ENCODE measurements at regions not wholly inside any gene's neighbourhood (a gene's known extent, or its start where the extent isn't known, plus 50 kb on each side); places are given as distances from the start of the nearest gene placed in this dataset.
A peak's percentile ranks its signal among the peaks of the same experiment; 100 is the strongest.

DNA sequence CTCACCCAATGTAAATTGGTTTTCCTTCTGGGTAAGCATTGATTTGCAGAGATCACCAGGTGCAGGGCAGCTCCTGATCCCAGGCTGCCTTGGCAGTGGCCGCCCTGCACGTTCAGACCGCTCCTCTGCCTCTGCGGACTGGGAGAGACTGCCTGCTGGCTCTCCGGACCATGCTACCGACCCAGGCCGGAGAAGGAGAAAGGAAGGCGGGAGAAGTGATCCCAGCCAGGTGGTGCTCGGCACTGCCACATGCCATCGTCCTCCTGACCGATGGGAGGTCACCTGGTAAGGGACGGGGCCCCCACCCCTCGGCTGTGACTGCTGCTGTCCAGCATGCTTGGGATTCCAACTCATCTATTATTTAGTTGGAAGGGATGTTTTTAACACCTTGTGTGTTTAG lies 108.1 kb upstream of the POU3F3 start:
- H3K4me1 ChIP-seq = no peaks in the 10 kb centered on the region
- H3K9ac ChIP-seq = no peak overlapping the region
- H3K27me3 ChIP-seq = no peaks in the 10 kb centered on the region
- no peak overlapping the region for H3K27ac ChIP-seq
- H3K36me3 ChIP-seq = no peaks in the 10 kb centered on the region
- no peak overlapping the region for H3K4me2 ChIP-seq
- H3K4me3 ChIP-seq = no peak overlapping the region
- H3K9me3 ChIP-seq (replicated peaks in 1 of 11) = no peaks in the 10 kb centered on the region
- H4K20me1 ChIP-seq = no peaks in the 10 kb centered on the region
- TF ChIP-seq Cebpa-rat (IDR thresholded peaks at IDR 0.05) = no peak

DNA sequence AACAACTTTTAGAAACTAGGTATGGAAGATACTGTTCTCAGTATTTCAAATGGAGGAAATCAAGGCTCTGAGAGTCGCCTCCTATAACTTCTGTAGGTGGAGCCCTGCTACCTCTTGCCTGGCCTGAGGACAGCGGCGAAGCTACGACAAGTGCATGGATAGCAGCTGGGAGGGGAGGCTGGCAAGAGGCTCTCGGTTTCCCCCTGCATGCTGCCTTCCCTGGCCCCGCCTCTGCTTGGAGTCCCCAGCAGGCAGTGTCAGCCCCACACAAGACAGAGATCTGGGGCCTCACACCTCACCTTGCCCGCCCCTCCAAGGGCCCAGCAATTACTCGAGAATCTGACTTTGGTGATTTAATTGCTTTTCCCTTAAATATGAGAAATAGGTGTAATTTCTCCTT lies 107.6 kb upstream of the POU3F3 start:
- H3K27me3 ChIP-seq = no peaks in the 10 kb centered on the region
- no peak overlapping the region for H3K4me2 ChIP-seq
- TF ChIP-seq Cebpa-rat (IDR thresholded peaks at IDR 0.05) = no peak
- no peaks in the 10 kb centered on the region for H4K20me1 ChIP-seq
- no peak overlapping the region for H3K9ac ChIP-seq
- no peak overlapping the region for H3K4me3 ChIP-seq
- H3K9me3 ChIP-seq (replicated peaks in 1 of 11) = no peaks in the 10 kb centered on the region
- H3K4me1 ChIP-seq = no peaks in the 10 kb centered on the region
- no peaks in the 10 kb centered on the region for H3K36me3 ChIP-seq
- H3K27ac ChIP-seq = no peak overlapping the region

DNA sequence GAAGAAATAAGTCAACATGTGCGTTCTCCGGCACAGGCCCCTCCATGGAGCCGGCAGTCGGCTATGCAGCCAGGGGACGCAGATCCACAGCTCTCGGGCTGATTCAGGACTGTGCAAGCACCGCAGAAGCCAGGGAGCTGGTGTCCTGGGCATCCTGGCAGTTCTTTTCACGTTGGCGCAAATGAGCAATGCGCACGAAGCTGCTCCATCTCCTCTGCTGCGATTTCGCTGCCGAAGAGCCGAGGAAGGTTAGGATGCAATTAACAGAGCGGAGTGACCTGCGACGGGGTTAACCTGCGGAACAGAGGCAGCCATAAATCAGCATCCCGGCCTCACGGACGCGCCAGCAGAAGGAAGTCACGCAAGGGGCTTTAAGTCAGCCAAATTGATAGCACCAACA lies 107.1 kb upstream of the POU3F3 start:
- H3K9ac ChIP-seq = no peak overlapping the region
- H3K9me3 ChIP-seq (replicated peaks in 1 of 11) = no peaks in the 10 kb centered on the region
- no peak overlapping the region for H3K4me2 ChIP-seq
- H3K27me3 ChIP-seq = no peaks in the 10 kb centered on the region
- H3K4me1 ChIP-seq = no peaks in the 10 kb centered on the region
- TF ChIP-seq Cebpa-rat (IDR thresholded peaks at IDR 0.05) = no peak
- H3K4me3 ChIP-seq = no peak overlapping the region
- H3K27ac ChIP-seq = no peak overlapping the region
- H3K36me3 ChIP-seq = no peaks in the 10 kb centered on the region
- no peaks in the 10 kb centered on the region for H4K20me1 ChIP-seq

DNA sequence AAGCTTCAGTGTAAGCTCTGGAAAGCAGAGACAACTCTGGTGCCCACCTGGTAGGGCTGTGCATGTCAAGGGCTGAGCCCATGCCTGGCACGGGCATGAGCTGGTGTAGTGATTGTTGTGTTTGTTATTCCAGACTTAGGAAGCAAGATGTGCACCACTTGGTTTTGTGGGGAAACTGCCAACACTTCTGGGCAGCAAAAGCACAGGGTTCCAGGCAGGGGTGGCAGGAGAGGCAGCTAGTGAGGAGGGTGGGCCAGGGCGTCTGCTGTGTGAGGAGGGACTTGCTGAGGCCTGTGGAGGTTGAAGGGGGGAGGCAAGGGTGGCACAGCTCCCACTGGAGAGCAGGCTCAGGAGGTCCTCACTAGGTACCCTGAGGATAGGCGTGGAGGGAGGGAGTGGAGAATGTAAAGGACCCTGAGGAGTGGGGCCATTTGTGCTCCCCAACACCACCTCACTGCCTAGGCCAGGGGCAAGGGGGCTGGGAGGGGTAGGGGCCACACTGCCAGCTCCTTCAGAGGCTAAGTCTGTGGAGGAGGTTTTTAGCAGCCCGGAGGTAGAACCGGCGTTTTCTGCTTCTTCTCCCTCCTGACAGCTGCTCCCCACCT lies 104.0 kb upstream of the POU3F3 start:
- Histone ChIP-seq H3K36me3 (no peaks in the 10 kb centered on the region), H3K9ac (no peak overlapping the region), H3K4me3 (no peak overlapping the region), H3K27me3 (no peaks in the 10 kb centered on the region), H3K9me3 (replicated peaks in 1 of 11) (no peaks in the 10 kb centered on the region), H3K27ac (no peak overlapping the region), H4K20me1 (no peaks in the 10 kb centered on the region), H3K4me2 (no peak overlapping the region), H3K4me1 (peaks cover 0 to 4% (median 2%) of the 10 kb centered on the region in 10 experiments; a peak in 12 of 20 replicates)
- no peak for TF ChIP-seq Cebpa-rat (IDR thresholded peaks at IDR 0.05)

DNA sequence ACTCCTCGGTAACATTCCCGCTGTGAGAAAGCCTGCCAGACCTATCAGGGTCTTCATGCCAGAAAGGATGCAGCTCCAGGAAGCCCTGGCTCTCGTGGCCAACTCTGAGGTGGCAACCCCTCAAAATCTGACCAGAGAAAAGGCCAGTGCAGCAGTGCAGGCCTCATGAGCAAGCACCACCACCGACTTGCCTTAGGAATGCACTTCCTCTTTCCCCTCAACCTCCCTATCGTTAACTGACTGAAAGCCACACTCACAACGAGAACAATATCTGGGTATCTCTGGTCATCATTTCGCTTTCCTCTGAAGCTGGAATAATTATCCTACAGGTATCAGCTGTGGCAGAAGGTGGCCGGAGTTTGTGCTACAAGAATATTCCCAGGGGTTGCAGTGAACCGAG lies 101.4 kb upstream of the POU3F3 start:
- Histone ChIP-seq H3K36me3 (no peaks in the 10 kb centered on the region), H3K4me3 (no peak overlapping the region), H3K9me3 (replicated peaks in 1 of 11) (peaks cover 0 to 3% (median 0%) of the 10 kb centered on the region in 11 experiments; a peak in 2 of 22 replicates), H3K27ac (no peak overlapping the region), H3K4me2 (no peak overlapping the region), H3K27me3 (no peaks in the 10 kb centered on the region), H3K4me1 (peaks cover 0 to 11% (median 10%) of the 10 kb centered on the region in 10 experiments; a peak in 14 of 20 replicates), H4K20me1 (no peaks in the 10 kb centered on the region), H3K9ac (no peak overlapping the region)
- no peak for TF ChIP-seq Cebpa-rat (IDR thresholded peaks at IDR 0.05)

DNA sequence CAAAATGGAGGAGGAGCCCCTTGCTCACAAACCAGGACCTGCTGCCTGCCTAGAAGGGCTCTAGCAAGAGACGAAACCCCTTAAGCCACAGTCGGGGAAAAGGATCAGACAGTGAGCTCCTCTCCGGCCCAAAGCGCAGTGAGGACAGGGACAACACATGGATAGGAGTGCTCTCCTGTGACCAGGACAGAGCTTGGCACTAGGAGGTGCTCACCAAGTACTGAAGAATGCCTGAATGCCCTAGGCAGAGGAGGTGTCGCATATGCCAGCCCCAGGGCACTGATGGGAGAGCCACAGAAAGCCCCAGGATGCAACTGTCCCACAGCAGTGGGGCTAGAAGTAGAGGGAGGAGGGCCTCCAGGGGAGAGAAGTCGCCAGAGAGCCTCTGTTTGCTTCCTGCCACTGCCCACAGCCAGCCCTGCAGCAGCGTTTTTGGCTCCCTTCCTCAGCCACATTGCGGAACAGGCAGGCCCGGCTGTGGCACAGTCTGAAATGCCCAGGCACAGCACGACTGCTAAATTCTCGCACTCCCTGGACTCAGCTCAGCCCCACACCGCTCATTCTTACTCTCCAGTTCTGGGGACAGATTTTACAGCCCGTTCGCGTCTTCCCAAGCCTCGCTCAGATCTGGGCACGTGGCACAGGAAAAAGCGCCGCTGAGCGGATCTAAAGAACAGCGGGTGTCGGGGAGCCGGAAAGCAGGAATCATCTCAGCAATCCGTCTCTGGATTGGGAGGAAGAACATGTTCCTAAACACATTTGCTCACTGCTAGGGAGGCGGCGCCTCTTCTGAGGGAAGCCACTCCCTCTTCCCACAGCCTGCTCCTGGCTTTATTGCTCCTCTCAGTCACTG lies 98.7 kb upstream of the POU3F3 start:
- Histone ChIP-seq H3K27ac (no peak overlapping the region), H3K4me2 (peak overlapping the region; percentile 4 to 52 (median 37); a peak in 17 of 22 replicates), H3K9ac (no peak overlapping the region), H3K4me3 (no peak overlapping the region), H4K20me1 (no peaks in the 10 kb centered on the region), H3K36me3 (no peaks in the 10 kb centered on the region), H3K9me3 (replicated peaks in 1 of 11) (peaks cover 0 to 3% (median 0%) of the 10 kb centered on the region in 11 experiments; a peak in 2 of 22 replicates), H3K4me1 (peaks cover 0 to 11% (median 10%) of the 10 kb centered on the region in 10 experiments; a peak in 14 of 20 replicates), H3K27me3 (no peaks in the 10 kb centered on the region)
- TF ChIP-seq Cebpa-rat (IDR thresholded peaks at IDR 0.05) = no peak

DNA sequence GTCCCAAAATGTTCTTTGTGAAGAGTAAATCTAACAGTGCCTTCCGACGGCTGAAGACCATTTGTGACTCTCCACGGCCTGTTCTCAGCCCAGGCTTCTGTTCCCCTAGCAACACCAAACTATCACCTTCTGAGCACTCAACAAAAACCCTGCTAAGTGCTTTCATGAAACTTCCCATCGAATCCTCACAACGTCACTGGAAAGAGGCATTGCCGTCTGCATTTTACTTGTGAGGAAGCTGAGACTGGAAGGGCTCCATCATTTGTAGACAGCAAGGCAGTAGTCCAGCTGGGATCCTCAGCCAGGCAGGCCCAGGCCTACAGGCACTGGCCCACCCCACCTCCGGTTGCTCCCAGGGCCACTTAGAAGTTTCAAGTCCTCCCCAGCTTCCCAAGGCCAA lies 97.8 kb upstream of the POU3F3 start:
- no peak overlapping the region for H3K4me3 ChIP-seq
- H3K36me3 ChIP-seq = no peaks in the 10 kb centered on the region
- peaks cover 0 to 11% (median 10%) of the 10 kb centered on the region in 10 experiments; a peak in 14 of 20 replicates for H3K4me1 ChIP-seq
- H3K4me2 ChIP-seq = no peak overlapping the region
- peaks cover 0 to 3% (median 0%) of the 10 kb centered on the region in 11 experiments; a peak in 2 of 22 replicates for H3K9me3 ChIP-seq (replicated peaks in 1 of 11)
- TF ChIP-seq Cebpa-rat (IDR thresholded peaks at IDR 0.05) = no peak
- H4K20me1 ChIP-seq = no peaks in the 10 kb centered on the region
- no peak overlapping the region for H3K27ac ChIP-seq
- no peaks in the 10 kb centered on the region for H3K27me3 ChIP-seq
- no peak overlapping the region for H3K9ac ChIP-seq

DNA sequence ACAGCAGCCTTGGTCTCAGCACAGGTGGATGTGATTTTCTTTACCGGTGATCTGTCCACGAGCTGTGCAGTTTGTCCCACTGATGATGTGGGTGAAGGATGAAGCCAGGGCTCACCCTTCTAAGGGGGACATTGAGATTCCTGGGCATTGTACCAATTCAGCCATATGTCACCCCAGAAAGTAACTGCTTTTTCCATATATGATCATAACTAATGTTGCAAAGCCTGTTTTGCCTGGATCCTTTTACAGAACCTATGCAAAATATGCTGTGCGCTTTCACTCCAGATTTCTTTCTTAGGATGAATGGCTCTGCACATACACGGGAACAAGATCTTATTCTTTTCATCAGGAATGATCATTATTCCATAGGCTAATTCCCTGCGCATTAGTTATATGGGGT lies 96.9 kb upstream of the POU3F3 start:
- no peaks in the 10 kb centered on the region for H3K27me3 ChIP-seq
- no peak overlapping the region for H3K9ac ChIP-seq
- TF ChIP-seq Cebpa-rat (IDR thresholded peaks at IDR 0.05) = no peak
- H3K36me3 ChIP-seq = no peaks in the 10 kb centered on the region
- H4K20me1 ChIP-seq = no peaks in the 10 kb centered on the region
- H3K4me1 ChIP-seq = peaks cover 0 to 11% (median 10%) of the 10 kb centered on the region in 10 experiments; a peak in 14 of 20 replicates
- H3K9me3 ChIP-seq (replicated peaks in 1 of 11) = peaks cover 0 to 3% (median 0%) of the 10 kb centered on the region in 11 experiments; a peak in 2 of 22 replicates
- H3K4me2 ChIP-seq = no peak overlapping the region
- H3K4me3 ChIP-seq = no peak overlapping the region
- H3K27ac ChIP-seq = no peak overlapping the region

DNA sequence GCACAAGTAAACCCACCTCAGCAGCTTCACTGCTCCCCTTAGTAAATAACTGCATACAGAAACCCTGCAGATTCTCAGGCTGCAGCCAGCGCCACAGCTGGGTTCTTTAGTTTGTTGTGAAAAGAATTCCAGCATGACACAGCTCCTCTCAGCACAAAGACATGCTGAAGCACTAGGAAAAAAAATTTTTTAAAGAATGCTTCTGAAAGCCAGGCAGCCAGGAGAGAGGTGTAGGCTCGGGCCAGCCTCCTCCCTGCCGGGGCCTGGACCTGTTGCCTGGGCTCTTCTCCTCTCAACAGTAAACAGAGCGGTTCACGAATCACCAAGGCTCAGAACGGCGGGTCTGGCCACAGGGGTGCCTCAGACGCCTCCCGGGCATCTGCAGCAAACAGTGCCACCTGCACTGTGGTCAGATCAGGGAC lies 95.7 kb upstream of the POU3F3 start:
- H3K4me1 ChIP-seq = peaks cover 0 to 11% (median 10%) of the 10 kb centered on the region in 10 experiments; a peak in 14 of 20 replicates
- H3K36me3 ChIP-seq = no peaks in the 10 kb centered on the region
- no peak for TF ChIP-seq Cebpa-rat (IDR thresholded peaks at IDR 0.05)
- H3K27me3 ChIP-seq = no peaks in the 10 kb centered on the region
- no peak overlapping the region for H3K4me2 ChIP-seq
- H4K20me1 ChIP-seq = no peaks in the 10 kb centered on the region
- H3K4me3 ChIP-seq = no peak overlapping the region
- H3K9ac ChIP-seq = no peak overlapping the region
- no peak overlapping the region for H3K27ac ChIP-seq
- H3K9me3 ChIP-seq (replicated peaks in 1 of 11) = peaks cover 0 to 3% (median 0%) of the 10 kb centered on the region in 11 experiments; a peak in 2 of 22 replicates

Data from BLaER1 treated with 17β-estradiol and CSF1 and Interleukin-3, amounts not matched to agents 10 nM and 100 nM (cell line).